ENCODE measurements at regions not wholly inside any gene's neighbourhood (a gene's known extent, or its start where the extent isn't known, plus 50 kb on each side); places are given as distances from the start of the nearest gene placed in this dataset. TPM values are rescaled to one million over a fixed set of nuclear protein-coding genes. Genes with fewer than 3 reads are reported as not detected.
A peak's percentile ranks its signal among the peaks of the same experiment; 100 is the strongest.

DNA sequence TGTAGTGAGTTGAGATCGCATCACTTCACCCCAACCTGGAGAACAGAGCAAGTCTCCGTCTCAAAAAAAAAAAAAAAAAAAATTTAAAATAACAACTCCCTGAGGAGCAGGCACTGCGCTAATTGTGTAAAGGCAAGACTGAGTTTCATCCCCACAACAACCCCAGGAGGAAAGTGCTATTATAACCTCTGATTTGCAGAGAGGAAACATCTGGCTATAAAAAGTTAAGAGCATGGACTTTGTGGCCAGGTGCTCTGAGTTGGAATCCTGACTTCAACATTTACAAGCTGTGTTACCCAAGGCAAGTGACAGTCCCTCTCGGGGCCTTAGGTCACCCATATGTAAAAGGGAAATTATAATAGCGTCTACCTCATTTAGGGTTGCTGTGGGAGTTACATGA, 76.0 kb upstream of the MYL2 start:
- peaks cover 0 to 6% (median 1%) of the 10 kb centered on the region in 4 donors for H3K4me1 Mint-ChIP-seq
- ATAC-seq (no peak), DNase-seq (no peak)
- H3K27ac Mint-ChIP-seq: no peak overlapping the region
- POLR2A ChIA-PET: no interaction called here
- H3K27me3 Mint-ChIP-seq: peaks cover 2 to 17% (median 7%) of the 10 kb centered on the region in 5 donors
- H3K4me3 Mint-ChIP-seq: no peak overlapping the region
- H3K36me3 Mint-ChIP-seq: peaks cover 0 to 15% (median 4%) of the 10 kb centered on the region in 3 donors
- H3K9me3 Mint-ChIP-seq: peaks cover 0 to 36% (median 14%) of the 10 kb centered on the region in 9 donors

DNA sequence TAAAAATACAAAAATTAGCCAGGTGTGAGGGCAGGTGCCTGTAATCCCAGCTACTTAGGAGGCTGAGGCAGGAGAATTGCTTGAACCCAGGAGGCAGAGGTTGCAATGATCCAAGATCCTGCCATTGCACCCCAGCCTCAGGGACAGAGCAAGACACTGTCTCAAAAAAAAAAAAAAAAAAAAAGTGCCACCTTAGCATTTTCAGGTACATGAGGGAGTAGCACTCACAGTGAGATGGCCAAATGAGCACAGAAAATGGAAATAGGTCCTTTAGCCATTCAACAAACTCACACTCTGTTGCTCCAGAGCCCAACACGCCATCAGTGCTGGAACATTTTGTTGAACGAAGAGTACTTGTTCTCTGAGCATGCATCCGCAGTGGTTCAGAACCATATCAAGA, 75.2 kb upstream of the MYL2 start:
- H3K9me3 Mint-ChIP-seq: peaks cover 0 to 32% (median 14%) of the 10 kb centered on the region in 9 donors
- DNase-seq (no peak), ATAC-seq (no peak)
- peaks cover 0 to 6% (median 1%) of the 10 kb centered on the region in 4 donors for H3K4me1 Mint-ChIP-seq
- POLR2A ChIA-PET: no interaction called here
- peaks cover 0 to 12% (median 7%) of the 10 kb centered on the region in 5 donors for H3K27me3 Mint-ChIP-seq
- H3K4me3 Mint-ChIP-seq: no peak overlapping the region
- peaks cover 0 to 19% (median 4%) of the 10 kb centered on the region in 3 donors for H3K36me3 Mint-ChIP-seq
- no peak overlapping the region for H3K27ac Mint-ChIP-seq

DNA sequence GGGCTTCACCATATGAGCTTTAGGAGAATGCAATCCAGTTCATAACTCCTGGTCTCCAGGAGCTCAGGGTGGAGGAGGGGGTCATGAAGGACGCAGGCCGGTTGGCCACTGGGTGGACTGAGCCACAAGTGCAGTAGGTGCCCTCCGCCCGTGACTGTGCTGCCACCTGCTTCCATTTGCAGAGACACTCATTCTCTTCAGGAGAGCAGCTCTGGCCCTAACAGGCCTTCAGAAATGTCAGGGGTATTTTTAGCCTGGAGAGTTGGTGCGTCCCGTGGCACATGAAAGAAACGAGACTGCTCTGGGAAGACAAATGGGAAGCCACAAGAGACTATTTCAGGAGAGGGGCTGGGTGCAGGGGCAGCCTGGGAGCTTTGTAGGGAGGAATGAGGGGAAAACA, 74.6 kb upstream of the MYL2 start:
- peaks cover 0 to 6% (median 1%) of the 10 kb centered on the region in 4 donors for H3K4me1 Mint-ChIP-seq
- no peak for DNase-seq
- POLR2A ChIA-PET: no interaction called here
- no peak overlapping the region for H3K4me3 Mint-ChIP-seq
- H3K9me3 Mint-ChIP-seq: peaks cover 0 to 31% (median 12%) of the 10 kb centered on the region in 9 donors
- ATAC-seq: no peak
- H3K27ac Mint-ChIP-seq: no peak overlapping the region
- peaks cover 0 to 23% (median 4%) of the 10 kb centered on the region in 3 donors for H3K36me3 Mint-ChIP-seq
- H3K27me3 Mint-ChIP-seq: peaks cover 0 to 12% (median 6%) of the 10 kb centered on the region in 5 donors

- Mint-ChIP-seq H3K4me1 (peaks cover 0 to 6% (median 1%) of the 10 kb centered on the region in 4 donors), H3K36me3 (peaks cover 0 to 13% (median 4%) of the 10 kb centered on the region in 3 donors), H3K4me3 (no peak overlapping the region), H3K9me3 (peaks cover 0 to 25% (median 7%) of the 10 kb centered on the region in 9 donors), H3K27me3 (peaks cover 0 to 12% (median 8%) of the 10 kb centered on the region in 5 donors), H3K27ac (no peak overlapping the region)
- POLR2A ChIA-PET: no interaction called here
- ATAC-seq (no peak), DNase-seq (no peak)
Measured at GRCh38 chr12:110993434-110993833, 73.1 kb upstream of the MYL2 start.

DNA sequence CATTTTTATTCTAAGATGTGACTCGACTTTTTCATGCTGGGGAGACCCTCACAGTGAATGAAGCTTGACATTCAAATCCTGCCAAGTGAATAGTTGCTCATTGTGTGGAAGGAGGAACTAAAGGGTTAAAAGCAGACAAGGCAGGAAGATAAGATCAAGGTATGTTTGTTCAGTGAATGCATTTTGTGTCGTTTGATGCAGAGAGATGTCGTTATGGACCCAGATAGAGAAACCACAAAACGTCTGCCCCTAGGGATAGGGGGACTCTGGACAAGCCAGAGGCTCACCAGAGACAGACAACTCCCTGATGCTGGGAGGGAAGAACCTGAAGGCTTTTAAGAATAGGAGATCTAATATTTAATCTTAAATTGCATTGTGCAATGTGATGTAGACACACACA, 72.5 kb upstream of the MYL2 start:
- Mint-ChIP-seq H3K27me3 (peaks cover 0 to 12% (median 8%) of the 10 kb centered on the region in 5 donors), H3K36me3 (peaks cover 0 to 13% (median under 1%) of the 10 kb centered on the region in 3 donors), H3K9me3 (peaks cover 0 to 19% (median 3%) of the 10 kb centered on the region in 9 donors), H3K27ac (no peak overlapping the region), H3K4me1 (peaks cover 0 to 6% (median 1%) of the 10 kb centered on the region in 4 donors), H3K4me3 (no peak overlapping the region)
- POLR2A ChIA-PET: no interaction called here
- DNase-seq (no peak), ATAC-seq (no peak)

GRCh38 chr12:110983811-110984210, 63.4 kb upstream of the MYL2 start:
- no peaks in the 10 kb centered on the region for H3K9me3 Mint-ChIP-seq
- ATAC-seq: no peak
- no peak overlapping the region for H3K4me3 Mint-ChIP-seq
- peaks cover 14 to 52% (median 19%) of the 10 kb centered on the region in 5 donors for H3K27me3 Mint-ChIP-seq
- no peak for DNase-seq
- H3K4me1 Mint-ChIP-seq: peaks cover 0 to 3% (median 0%) of the 10 kb centered on the region in 4 donors
- POLR2A ChIA-PET: no interaction called here
- no peak overlapping the region for H3K27ac Mint-ChIP-seq
- no peaks in the 10 kb centered on the region for H3K36me3 Mint-ChIP-seq

- Mint-ChIP-seq H3K4me1 (no peaks in the 10 kb centered on the region), H3K9me3 (peaks cover 0 to 12% (median 0%) of the 10 kb centered on the region in 9 donors), H3K36me3 (peaks cover 0 to 8% (median 0%) of the 10 kb centered on the region in 3 donors), H3K27me3 (peaks cover 0 to 3% (median 0%) of the 10 kb centered on the region in 5 donors), H3K4me3 (peak overlapping the region in 1 of 10 donors; percentile 56), H3K27ac (no peak overlapping the region)
- ATAC-seq: no peak
- POLR2A ChIA-PET: no interaction called here
- no peak for DNase-seq
Measured at GRCh38 chr12:110972866-110973265, 52.5 kb upstream of the MYL2 start.

GRCh38 chr12:110971936-110972335, 51.6 kb upstream of the MYL2 start:
- DNase-seq (no peak), ATAC-seq (no peak)
- Mint-ChIP-seq H3K36me3 (peaks cover 0 to 8% (median 0%) of the 10 kb centered on the region in 3 donors), H3K27ac (no peak overlapping the region), H3K9me3 (peaks cover 0 to 12% (median 0%) of the 10 kb centered on the region in 9 donors), H3K27me3 (peaks cover 0 to 8% (median 0%) of the 10 kb centered on the region in 5 donors), H3K4me3 (no peak overlapping the region), H3K4me1 (no peaks in the 10 kb centered on the region)
- POLR2A ChIA-PET: no interaction called here

- no peak overlapping the region for H3K27ac Mint-ChIP-seq
- POLR2A ChIA-PET: no interaction called here
- no peaks in the 10 kb centered on the region for H3K4me1 Mint-ChIP-seq
- DNase-seq: no peak
- H3K36me3 Mint-ChIP-seq: peaks cover 0 to 8% (median 0%) of the 10 kb centered on the region in 3 donors
- H3K4me3 Mint-ChIP-seq: no peak overlapping the region
- H3K9me3 Mint-ChIP-seq: peaks cover 0 to 12% (median 0%) of the 10 kb centered on the region in 9 donors
- ATAC-seq: no peak
- peaks cover 0 to 7% (median under 1%) of the 10 kb centered on the region in 5 donors for H3K27me3 Mint-ChIP-seq
Measured at GRCh38 chr12:110971189-110971920, 51.0 kb upstream of the MYL2 start.

Small RNAs in the stretch of these regions (microRNA-seq; reads per million reads assigned to microRNA genes)
- not detected for gene MIR6760 (ENCODE audit: borderline microRNAs expressed)

All from naive thymus-derived CD8-positive, alpha-beta T cell (primary cell).